GM06990 (cell line): ENCODE measurements at regions not wholly inside any gene's neighbourhood (a gene's known extent, or its start where the extent isn't known, plus 50 kb on each side); places are given as distances from the start of the nearest gene placed in this dataset.

ENCODE experiments used
- DNase-seq: peaks from one replicate; pipeline ENCODE4 v3.0.0-alpha.2; 2011; ENCODE audit not compliant: insufficient read length; ENCODE audit errors: extremely low read depth
- H3K27me3 ChIP-seq: replicated peaks from 2 replicates; pipeline ENCODE4 v1.6.0; 2011; ENCODE audit warnings: low read length; ENCODE audit not compliant: control insufficient read depth, insufficient read depth
- H3K36me3 ChIP-seq: 2 replicates; pipeline ENCODE4 v1.5.1; 2011; ENCODE audit warnings: low read length; ENCODE audit not compliant: control insufficient read depth, insufficient read depth
- H3K4me3 ChIP-seq: replicated peaks from 2 replicates; pipeline ENCODE4 v1.5.1; 2011; ENCODE audit warnings: low read depth, mild to moderate bottlenecking, control low read depth, low read length
- TF ChIP-seq, protein P1 (sequence below): IDR thresholded peaks from 2 replicates; pipeline ENCODE4 v1.5.1; 2011; ENCODE audit warnings: low read length, control low read depth, mild to moderate bottlenecking, inconsistent platforms; ENCODE audit not compliant: insufficient read depth, poor library complexity, severe bottlenecking

- Histone ChIP-seq H3K4me3 (no peak overlapping the region), H3K27me3 (no peaks in the 10 kb centered on the region), H3K36me3 (no peaks in the 10 kb centered on the region)
- TF ChIP-seq, protein P1, sequence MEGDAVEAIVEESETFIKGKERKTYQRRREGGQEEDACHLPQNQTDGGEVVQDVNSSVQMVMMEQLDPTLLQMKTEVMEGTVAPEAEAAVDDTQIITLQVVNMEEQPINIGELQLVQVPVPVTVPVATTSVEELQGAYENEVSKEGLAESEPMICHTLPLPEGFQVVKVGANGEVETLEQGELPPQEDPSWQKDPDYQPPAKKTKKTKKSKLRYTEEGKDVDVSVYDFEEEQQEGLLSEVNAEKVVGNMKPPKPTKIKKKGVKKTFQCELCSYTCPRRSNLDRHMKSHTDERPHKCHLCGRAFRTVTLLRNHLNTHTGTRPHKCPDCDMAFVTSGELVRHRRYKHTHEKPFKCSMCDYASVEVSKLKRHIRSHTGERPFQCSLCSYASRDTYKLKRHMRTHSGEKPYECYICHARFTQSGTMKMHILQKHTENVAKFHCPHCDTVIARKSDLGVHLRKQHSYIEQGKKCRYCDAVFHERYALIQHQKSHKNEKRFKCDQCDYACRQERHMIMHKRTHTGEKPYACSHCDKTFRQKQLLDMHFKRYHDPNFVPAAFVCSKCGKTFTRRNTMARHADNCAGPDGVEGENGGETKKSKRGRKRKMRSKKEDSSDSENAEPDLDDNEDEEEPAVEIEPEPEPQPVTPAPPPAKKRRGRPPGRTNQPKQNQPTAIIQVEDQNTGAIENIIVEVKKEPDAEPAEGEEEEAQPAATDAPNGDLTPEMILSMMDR: no peak
- no peak for DNase-seq
These were observed 135.5 kb upstream of the KCNH8 start for GRCh38 chr3:19012846-19013245.

- TF ChIP-seq, protein P1: no peak
- DNase-seq: no peak
- H3K4me3 ChIP-seq: no peak overlapping the region
- H3K36me3 ChIP-seq: no peaks in the 10 kb centered on the region
- H3K27me3 ChIP-seq: no peaks in the 10 kb centered on the region
These were observed 145.7 kb upstream of the KCNH8 start for GRCh38 chr3:19002606-19003005.

DNA sequence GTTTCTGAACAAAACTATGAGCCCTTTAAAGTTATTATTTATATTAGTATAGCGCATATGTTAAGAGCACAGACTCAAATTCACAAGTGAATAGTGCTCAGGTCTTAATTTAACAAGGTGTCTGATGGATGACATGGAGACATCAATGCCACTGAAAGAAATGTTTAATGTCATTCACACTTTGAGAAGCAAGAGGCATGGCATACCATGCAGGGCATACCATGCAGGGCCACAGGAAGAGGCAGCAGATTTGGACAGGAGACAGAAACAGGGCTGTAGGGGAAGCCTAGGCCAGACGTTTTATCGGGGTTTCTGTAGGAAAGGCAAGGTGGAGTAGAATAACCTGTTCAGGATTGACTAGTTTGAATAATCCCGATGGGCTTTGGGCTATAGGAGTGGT, 150.2 kb upstream of the KCNH8 start:
- Histone ChIP-seq H3K36me3 (no peaks in the 10 kb centered on the region), H3K27me3 (no peaks in the 10 kb centered on the region), H3K4me3 (no peak overlapping the region)
- DNase-seq: no peak
- TF ChIP-seq, protein P1: no peak

DNA sequence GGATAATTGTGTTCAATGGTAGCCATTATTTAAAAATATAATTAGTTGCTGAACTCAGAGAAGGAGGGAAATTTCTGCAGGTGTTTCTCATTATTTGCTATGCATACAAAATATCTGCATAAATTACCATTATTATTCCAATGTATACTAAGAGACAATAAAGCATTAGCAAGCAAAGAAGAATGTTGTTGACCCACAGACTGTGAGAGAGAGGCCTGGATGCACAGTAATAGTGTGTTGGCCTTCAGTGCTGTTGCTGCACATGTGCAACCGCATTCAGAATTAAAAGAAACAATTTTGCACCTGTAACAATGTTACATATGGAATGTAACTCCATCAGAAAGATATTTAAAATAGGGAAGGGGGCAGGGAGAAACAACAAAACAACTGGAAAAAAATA, 155.6 kb upstream of the KCNH8 start:
- Histone ChIP-seq H3K4me3 (no peak overlapping the region), H3K36me3 (no peaks in the 10 kb centered on the region), H3K27me3 (no peaks in the 10 kb centered on the region)
- TF ChIP-seq, protein P1: no peak
- no peak for DNase-seq

GRCh38 chr3:18989237-18989795, 159.0 kb upstream of the KCNH8 start:
- Histone ChIP-seq H3K27me3 (no peaks in the 10 kb centered on the region), H3K36me3 (no peaks in the 10 kb centered on the region), H3K4me3 (no peak overlapping the region)
- TF ChIP-seq, protein P1: no peak
- no peak for DNase-seq
